ENCODE measurements at regions not wholly inside any gene's neighbourhood (a gene's known extent, or its start where the extent isn't known, plus 50 kb on each side); places are given as distances from the start of the nearest gene placed in this dataset.
A peak's percentile ranks its signal among the peaks of the same experiment; 100 is the strongest.

- no peak for DNase-seq
- H3K27me3 ChIP-seq = no peaks in the 10 kb centered on the region
- H3K4me3 ChIP-seq (ENCODE audit: low read depth, low read length) = no peak overlapping the region
- no peaks in the 10 kb centered on the region for H3K9me3 ChIP-seq
- H3K36me3 ChIP-seq = no peaks in the 10 kb centered on the region
- TF ChIP-seq, protein P1, sequence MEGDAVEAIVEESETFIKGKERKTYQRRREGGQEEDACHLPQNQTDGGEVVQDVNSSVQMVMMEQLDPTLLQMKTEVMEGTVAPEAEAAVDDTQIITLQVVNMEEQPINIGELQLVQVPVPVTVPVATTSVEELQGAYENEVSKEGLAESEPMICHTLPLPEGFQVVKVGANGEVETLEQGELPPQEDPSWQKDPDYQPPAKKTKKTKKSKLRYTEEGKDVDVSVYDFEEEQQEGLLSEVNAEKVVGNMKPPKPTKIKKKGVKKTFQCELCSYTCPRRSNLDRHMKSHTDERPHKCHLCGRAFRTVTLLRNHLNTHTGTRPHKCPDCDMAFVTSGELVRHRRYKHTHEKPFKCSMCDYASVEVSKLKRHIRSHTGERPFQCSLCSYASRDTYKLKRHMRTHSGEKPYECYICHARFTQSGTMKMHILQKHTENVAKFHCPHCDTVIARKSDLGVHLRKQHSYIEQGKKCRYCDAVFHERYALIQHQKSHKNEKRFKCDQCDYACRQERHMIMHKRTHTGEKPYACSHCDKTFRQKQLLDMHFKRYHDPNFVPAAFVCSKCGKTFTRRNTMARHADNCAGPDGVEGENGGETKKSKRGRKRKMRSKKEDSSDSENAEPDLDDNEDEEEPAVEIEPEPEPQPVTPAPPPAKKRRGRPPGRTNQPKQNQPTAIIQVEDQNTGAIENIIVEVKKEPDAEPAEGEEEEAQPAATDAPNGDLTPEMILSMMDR (IDR thresholded peaks at IDR 0.05; ENCODE audit: low read depth, low read length) = no peak
- H3K4me1 ChIP-seq = no peaks in the 10 kb centered on the region
Observed at GRCh38 chr9:13810510-13810909, 503.4 kb downstream of the NFIB start.

DNA sequence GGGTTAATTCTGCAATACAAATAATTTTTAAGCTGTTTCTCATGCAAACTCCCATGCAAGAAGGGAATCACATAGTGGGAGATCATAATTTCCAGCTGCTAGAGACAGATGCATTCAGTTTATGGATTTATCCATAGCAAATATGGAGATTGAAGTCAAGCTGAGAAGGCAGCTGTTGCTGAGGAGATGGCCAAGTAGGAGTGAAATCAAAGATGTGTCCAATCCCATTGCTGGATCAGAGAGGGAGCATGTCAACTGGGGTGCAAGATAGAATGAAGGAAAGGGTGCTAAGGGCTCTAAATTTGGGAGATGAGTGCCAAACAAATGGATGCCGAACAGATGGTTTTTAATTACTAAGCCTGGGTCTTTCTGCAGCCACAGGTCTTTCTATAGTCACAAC, 504.5 kb downstream of the NFIB start:
- TF ChIP-seq, protein P1 (IDR thresholded peaks at IDR 0.05; ENCODE audit: low read depth, low read length) = no peak
- no peaks in the 10 kb centered on the region for H3K9me3 ChIP-seq
- H3K4me1 ChIP-seq = no peaks in the 10 kb centered on the region
- no peaks in the 10 kb centered on the region for H3K36me3 ChIP-seq
- no peak for DNase-seq
- H3K4me3 ChIP-seq (ENCODE audit: low read depth, low read length) = no peak overlapping the region
- H3K27me3 ChIP-seq = no peaks in the 10 kb centered on the region

DNA sequence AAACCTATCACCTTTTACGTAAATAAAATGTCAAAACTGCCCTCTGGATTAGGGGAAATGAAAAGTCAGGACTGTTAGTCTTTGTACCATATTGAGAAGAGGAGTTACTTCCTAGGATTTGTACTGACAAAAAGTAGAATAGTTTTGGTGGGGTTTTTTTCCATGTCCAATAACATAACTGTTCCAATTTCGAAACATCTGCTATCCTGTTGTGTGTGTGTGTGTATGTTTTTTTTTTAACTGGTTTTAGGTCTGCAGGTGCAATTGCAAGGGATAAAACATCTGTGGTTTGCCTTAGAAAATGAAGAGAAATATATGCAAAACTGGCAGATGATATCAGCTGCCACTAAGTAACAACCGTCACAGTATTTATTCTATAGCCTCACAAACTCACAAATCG, 506.8 kb downstream of the NFIB start:
- TF ChIP-seq, protein P1 (IDR thresholded peaks at IDR 0.05; ENCODE audit: low read depth, low read length) = no peak
- H3K36me3 ChIP-seq = no peaks in the 10 kb centered on the region
- H3K4me1 ChIP-seq = peaks cover 2% of the 10 kb centered on the region; the same call in 1 of the 2 replicates
- H3K4me3 ChIP-seq (ENCODE audit: low read depth, low read length) = no peak overlapping the region
- no peak for DNase-seq
- no peaks in the 10 kb centered on the region for H3K9me3 ChIP-seq
- H3K27me3 ChIP-seq = no peaks in the 10 kb centered on the region

GRCh38 chr9:13806714-13807113, 507.2 kb downstream of the NFIB start:
- DNase-seq = no peak
- Histone ChIP-seq H3K4me3 (ENCODE audit: low read depth, low read length) (no peak overlapping the region), H3K27me3 (no peaks in the 10 kb centered on the region), H3K36me3 (no peaks in the 10 kb centered on the region), H3K9me3 (no peaks in the 10 kb centered on the region), H3K4me1 (peaks cover 2% of the 10 kb centered on the region; the same call in 1 of the 2 replicates)
- TF ChIP-seq, protein P1 (IDR thresholded peaks at IDR 0.05; ENCODE audit: low read depth, low read length) = no peak

DNA sequence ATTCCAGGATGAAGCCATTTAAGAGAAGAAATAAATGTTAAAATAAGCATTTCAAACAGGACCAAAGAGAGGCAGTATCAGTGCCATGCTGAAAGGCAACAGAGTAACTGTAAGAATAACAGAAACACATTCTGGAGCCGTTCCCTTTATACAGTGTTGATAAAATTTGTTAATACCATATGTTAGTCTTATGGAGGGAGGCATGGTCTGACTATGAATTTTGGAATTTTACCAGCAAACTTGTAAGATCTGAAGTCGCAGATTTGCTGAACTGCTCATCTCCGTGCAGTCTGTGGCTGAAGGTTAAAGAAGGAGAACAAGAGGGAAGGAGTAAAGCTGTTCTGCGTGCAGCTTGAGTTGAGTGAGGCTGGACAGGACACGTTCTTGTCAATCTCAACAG, 508.4 kb downstream of the NFIB start:
- no peaks in the 10 kb centered on the region for H3K9me3 ChIP-seq
- no peak for DNase-seq
- no peak overlapping the region for H3K4me3 ChIP-seq (ENCODE audit: low read depth, low read length)
- TF ChIP-seq, protein P1 (IDR thresholded peaks at IDR 0.05; ENCODE audit: low read depth, low read length) = no peak
- no peaks in the 10 kb centered on the region for H3K27me3 ChIP-seq
- H3K36me3 ChIP-seq = no peaks in the 10 kb centered on the region
- peaks cover 2% of the 10 kb centered on the region; the same call in 1 of the 2 replicates for H3K4me1 ChIP-seq

DNA sequence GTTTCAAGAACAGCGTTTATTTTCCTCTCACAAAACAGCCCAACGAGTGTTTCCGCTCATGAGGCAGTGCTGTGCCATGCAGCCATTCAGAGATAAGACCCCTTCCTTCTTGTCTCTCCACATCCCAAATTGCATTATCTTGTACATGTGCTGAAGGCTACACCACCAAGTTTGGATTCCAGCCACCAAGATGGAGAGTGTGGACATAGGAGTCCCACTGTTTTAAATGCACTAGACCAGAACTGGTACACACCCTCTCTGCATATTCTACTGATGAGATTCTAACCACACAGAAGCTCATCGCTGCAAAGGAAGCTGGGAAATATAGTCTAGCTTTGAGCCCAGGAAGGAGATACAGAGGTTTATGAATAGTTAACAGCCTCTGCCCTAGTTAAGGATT, 509.4 kb downstream of the NFIB start:
- TF ChIP-seq, protein P1 (IDR thresholded peaks at IDR 0.05; ENCODE audit: low read depth, low read length) = no peak
- no peaks in the 10 kb centered on the region for H3K36me3 ChIP-seq
- H3K4me1 ChIP-seq = peaks cover 2% of the 10 kb centered on the region; the same call in 1 of the 2 replicates
- DNase-seq = peak; percentile 48
- no peaks in the 10 kb centered on the region for H3K9me3 ChIP-seq
- no peaks in the 10 kb centered on the region for H3K27me3 ChIP-seq
- no peak overlapping the region for H3K4me3 ChIP-seq (ENCODE audit: low read depth, low read length)

Measured in BE2C (cell line).